HG02759 (cell line): ENCODE measurements at regions not wholly inside any gene's neighbourhood (a gene's known extent, or its start where the extent isn't known, plus 50 kb on each side); places are given as distances from the start of the nearest gene placed in this dataset.

Experiments
- ATAC-seq: cut with Tn5 transposase; IDR thresholded peaks from one replicate; pipeline ENCODE4 v1.9.1; 2021; ENCODE audit warnings: mild to moderate bottlenecking, moderate library complexity; ENCODE audit not compliant: unreplicated experiment

DNA sequence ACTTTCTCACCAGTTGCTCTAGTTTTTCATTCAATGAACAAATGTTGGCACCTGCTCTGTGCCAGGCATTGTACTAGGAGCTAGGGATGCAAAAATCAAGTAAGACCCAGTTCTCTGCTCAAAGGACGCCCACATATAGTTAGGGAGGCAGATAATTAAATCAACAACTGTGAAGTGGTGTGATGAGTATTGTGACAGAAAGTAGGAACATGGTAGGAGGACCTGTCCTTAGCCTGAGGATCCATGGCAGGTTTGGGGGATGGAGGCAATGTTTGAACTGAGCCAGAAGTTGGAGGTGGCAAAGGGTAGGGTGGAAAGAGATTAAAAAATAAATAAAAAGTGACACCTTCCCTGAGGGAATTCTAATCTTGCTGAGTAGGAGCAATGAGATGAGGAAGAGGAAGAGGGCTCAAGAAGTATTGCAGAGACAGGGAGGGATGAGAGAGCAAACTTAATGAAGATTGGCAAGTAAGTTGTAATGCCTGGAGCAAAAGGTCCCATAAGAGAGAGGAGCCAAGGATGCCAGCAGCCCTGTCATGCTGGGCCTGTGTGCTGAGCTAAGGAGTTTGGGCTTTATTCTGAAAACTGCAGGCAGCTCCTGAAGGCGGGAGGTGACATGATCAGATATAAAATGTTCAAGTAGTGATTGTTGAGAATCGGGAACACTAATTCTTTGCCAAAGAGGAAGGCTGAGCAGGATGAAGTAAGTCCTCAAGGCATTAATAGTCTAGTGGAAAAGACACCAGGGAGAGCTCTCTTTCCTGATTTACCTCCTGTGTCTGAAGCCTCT is 184.3 kb upstream of the PPP2R3A start:
- no peak for ATAC-seq

DNA sequence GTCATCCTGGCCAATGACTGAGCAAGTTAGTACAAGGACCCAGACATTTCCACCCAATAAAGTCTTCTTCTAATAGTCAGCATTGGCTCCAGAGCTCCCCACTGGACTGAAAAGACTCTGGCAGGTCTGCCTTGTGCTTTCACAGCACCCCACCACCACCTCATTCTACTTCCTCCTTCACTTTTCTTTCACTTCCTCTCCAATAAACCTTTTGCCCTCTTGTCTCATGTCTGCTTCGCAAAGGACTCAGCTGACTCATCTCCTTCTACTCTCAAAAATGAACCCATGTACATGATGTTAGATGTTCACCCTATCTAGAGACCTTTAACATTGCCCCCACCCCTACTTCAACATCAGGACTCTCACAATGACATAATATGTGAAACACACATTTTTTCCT is 181.0 kb upstream of the PPP2R3A start:
- ATAC-seq, result peak; percentile 88

DNA sequence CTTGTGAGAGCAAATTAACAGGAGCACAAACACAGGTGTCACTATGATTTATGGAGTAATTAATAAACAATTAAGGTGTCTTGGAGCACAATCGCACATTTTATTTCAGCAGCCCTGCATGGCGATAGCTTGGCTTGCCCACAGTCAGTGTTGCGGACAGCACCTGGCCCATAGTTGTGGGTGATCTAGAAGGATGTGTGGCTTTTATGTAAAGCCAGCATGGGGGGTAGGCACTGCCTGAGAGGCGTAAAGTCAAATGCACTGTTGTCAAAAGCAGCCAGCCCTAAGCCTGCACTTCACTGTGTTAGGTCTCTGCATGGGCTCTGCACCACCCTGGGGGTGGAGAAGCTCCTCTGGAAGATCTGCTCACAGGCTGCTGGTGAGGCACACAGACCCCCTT is 177.4 kb upstream of the PPP2R3A start:
- ATAC-seq, result no peak

DNA sequence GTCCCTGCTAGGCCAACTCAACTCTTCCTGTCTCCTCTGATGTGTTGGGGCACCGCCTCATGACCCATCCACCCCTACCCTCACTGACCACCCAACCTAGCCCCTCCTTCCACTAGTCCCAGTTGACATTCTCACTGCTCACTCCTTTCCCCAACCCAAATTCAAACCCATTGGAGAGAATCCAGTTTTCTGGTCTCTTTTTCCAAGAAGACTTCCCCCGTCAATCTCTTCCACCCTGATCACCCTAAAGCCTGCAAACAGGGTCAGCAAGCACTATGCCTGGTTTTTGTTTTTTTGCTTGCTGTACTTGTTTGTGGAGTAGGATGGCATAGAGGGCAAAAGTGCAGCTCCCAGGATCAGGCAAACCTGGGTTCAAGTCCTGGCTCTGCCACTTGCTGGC is 176.6 kb upstream of the PPP2R3A start:
- ATAC-seq, result no peak

DNA sequence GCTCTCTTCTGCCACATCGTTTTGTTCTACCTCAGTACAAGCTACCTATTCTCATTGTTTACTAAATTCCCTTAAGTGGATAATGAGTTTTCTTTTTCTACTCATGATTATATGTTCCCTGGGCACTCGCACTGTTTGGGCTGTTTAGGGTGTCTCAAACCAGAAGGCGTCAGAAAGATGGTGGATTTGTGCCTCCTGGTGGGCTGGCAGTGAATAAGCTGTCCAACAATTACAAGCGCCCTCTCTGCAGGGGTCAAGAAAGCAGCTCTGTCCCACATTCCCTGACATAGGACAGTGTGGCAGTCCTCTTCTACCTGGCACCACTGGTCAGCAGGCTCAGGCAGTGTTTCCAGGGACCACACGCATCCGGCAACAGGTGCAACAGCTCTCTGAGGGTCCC is 173.4 kb upstream of the PPP2R3A start:
- no peak for ATAC-seq

DNA sequence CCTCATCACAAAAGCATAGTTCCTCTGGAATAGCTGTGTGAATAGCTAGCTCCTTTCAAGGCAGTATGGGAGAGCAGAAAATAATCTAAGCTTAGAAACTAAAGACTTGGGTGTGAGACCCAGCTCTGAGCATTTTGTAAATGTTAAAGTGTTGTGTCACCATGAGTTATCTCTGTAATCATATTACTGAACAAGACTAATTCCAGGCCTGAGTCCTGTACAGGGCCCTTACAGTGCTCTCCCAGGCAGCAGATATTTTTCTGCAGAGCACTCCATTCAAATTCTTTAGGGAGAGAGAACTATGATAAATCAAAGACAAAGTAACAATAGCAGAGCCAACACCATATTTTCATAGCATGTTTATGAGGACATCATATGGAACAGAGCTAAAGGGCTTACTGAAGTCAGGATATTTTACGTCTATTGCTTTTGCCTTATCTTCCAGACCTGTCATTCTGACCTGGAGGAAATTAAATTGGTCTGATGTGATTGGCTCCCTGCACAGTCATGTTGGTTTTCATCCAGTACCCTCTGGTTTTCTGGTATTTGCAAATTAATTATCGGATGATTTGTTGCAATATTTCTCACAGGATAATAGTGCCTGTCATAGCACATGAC is 172.6 kb upstream of the PPP2R3A start:
- ATAC-seq, result no peak

DNA sequence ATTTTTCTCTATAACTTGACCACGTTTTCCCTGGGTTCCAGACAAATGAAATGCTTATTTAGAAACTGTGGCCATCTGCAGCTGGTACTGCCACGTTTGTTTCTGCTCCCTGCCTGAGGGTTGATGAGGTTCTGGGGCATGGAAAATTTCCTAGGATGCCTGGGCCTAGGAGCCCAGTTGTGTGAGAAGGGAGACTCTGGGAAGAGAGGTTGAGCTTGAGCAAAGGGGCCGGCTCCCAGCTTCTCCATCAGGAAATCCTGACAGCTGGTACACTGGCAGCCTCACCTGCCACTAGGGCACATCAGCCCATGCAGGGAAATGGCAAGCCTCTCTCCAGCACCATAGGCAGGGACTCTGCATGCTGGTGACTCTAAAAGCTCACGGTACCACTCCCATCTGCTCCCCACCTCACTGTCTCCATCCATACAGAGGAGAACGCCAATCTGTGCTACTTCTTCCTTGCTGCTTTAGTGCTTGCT is 165.4 kb upstream of the PPP2R3A start:
- ATAC-seq, result no peak

DNA sequence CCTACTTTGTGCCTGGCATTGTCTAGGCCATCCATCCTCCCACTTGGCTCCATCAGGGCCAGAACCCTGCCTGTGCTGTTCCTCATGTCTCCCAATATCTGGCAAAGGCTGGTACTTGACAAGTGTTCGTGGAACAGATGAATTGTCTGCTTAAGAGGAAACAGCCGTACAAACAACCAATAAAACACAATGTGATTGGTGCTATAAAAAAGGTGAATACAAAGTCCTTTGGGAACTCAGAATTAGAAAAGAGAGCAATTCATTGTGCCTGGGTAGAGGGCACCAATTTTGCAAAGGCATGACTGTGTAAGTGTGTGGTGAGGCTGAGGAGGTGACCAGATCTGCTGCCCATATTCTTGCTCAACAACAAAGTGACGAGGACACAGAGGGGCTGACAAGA is 164.5 kb upstream of the PPP2R3A start:
- ATAC-seq, result no peak

DNA sequence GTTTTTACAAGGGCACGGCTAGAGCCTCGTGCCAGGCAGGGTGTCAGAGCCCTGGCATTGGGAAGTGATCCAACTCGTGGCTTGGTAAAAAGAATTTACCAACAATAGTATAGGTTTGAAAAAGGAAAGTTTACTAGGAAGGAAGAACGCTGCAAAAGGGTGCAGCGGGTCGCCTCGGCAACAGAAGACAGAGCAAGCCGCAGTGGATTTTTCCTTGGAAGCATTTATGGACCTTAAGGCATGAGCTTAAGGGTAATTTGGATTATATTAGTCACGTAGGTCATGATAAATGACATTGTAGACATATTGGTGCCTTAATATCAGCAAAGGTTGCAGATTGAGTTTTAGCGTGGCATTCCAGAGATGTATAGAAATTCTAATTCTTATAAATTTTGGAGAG is 163.4 kb upstream of the PPP2R3A start:
- no peak for ATAC-seq

DNA sequence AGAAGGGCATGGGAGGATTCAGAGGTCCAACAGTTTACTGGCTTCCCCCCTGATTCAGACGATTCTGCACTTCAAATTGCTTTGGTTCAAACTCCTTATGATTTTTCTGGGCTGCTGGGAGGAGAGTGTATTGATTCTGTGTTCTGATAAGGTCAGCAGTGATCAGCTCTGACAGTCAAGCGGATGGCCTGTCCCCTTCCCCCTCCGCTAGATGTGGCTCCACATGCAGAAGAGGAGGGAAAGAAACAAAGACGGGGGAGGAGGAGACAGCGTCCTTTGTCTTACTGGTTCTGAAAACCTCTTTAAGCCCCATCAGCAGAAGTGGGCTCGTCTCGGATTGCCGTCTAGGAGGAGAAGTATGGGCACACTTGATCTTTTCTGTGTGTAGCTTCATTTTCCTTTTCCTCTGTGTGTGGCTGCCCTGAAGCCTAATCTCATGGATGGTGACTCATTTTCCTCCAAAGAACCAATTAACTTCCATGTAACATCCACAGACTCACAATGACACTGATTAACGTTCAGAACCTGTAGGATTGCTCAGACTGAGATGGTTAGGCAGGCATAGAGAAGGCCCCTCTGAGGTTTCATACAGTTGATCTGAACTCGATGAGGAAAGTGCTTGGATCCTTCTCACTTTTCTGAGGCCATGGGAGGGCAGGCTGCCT is 162.4 kb upstream of the PPP2R3A start:
- no peak for ATAC-seq

DNA sequence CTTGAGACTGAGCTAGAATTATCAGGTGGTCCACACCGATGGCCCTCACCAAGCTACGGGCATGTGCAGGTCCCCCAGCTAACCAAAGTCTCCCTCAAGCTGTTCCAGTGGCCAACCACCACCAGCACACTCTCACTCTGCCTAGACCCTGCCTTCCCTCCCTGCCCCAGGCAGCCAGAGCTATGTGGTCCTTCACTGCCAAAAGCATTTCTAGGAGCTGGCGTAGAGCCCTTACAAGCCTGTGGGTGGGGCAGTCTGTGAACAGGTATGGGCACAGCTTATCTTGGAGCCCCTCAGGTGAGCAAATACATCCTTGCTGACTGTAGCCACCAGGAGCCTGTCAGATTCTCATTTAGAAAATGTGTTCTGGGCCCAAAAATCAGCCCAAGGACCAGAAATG is 159.8 kb upstream of the PPP2R3A start:
- no peak for ATAC-seq

DNA sequence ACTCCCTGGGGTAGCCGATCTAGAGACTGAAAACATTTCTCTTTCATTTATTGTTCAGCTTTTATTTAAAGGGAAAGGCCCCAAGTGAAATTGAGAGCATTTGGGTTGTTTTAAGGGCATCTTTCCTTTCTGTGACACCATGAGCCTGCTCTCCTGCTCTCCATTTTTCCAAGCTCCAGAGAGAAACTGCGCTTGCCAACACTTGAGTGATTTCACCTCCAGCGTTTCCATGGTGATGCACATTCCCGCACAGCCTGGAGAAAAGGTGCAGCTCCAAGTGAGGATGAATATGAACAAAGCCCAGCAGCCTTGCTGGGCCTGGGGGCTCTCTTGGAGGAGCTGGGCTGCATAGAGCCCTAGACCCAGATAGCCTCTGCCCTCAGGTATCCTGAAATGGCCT is 159.2 kb upstream of the PPP2R3A start:
- no peak for ATAC-seq

DNA sequence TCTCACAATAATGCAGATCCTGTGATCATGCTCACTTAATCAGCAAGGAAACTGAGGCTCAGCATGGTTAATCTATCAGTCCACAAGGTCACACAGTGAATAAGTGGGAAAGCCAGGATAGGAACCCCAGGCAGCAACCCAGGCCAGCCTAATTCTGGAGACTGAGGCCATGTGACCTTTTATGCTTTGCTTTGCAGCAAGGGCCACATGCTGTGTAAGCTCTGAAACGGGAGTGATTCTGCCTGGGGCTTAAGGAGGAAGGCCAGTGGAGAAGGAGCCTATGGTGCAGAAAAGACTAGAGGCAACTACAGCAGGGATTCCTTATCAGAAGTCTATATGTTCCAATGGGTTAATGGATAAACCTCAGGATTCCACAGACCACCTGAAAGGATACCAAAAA is 157.6 kb upstream of the PPP2R3A start:
- ATAC-seq, result no peak

DNA sequence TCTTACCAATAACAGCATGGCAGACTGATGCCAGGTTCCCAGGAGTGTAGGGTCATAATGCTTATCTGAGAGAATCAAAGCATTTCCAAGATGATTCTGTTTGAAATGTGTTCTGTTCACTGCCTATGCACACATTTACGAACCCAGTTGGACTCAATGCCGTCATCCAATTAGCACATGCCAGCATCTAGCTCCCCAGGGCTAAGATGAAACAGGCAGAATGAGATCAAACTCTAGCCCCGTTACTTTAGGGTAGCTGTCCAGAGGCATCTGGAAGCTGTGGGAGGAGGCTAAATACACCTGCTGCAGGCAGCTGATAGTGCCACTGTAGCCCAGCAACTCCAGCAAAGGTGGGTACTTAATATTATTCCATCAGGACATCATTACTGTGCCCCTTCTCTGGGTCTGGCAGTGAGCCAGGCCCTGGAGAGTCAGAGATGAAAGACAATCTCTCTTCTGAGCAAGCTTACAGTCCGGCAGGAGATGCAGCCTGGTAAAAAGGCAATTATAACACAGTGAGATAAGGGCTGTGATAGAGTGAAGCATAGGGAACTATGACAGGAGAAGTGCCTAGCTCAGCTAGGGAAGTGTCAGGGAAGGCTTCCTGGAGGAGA is 156.4 kb upstream of the PPP2R3A start:
- no peak for ATAC-seq

DNA sequence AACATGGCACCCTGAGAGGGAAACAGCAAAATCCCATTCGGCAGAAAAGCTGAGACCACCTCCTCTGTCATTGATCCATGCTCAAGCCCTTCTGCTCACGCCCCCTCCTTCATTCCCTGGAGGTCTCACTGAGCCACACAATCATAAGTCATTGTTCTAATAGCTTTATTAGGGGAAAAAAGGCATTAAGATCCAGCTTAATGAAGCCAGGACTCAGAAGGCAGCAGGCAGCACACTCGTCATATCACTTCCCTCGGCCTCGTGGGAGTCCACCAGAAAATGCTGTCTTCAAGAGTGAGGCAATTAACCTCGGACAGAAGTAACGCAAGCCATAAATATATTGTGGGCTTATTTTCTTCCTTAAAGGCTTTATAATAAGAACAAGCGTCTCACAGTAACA is 153.9 kb upstream of the PPP2R3A start:
- ATAC-seq, result no peak

DNA sequence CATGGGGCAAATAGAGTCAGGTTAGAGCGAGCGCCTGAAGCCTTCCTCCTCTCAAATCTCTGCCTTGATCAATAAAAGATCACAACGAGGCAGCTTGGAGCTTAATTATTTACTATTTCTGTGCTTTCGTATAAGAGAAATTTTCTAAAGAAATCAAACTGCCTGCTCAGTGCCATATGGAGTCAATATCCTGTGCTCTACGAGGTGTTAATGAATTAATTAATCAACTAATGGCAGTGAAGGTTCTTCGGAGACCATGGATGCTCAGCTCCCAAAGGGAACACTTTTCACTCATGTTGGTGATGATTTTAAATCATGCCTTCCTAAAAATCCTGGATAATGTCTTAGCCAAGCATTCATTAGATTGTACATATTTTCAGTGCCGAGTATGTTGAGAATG is 153.5 kb upstream of the PPP2R3A start:
- no peak for ATAC-seq

DNA sequence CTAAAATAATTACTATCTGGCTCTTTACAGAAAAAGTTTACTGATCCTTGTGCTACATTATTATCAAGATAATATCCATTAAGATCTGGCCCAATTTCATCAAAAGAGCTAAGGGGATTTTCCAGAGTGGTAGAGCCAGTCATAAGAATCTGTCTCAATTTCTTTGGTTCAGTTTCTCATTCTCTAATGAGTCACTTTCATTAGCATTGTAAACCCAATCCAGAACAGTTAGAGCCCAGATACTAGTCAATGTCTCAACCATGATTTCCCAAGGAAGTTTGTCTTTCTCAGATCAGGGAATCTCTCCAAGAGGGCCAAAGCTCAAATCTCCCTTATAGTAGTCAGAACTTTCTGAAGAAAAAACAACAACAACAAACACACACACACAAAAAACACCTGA is 131.1 kb upstream of the PPP2R3A start:
- ATAC-seq, result no peak

DNA sequence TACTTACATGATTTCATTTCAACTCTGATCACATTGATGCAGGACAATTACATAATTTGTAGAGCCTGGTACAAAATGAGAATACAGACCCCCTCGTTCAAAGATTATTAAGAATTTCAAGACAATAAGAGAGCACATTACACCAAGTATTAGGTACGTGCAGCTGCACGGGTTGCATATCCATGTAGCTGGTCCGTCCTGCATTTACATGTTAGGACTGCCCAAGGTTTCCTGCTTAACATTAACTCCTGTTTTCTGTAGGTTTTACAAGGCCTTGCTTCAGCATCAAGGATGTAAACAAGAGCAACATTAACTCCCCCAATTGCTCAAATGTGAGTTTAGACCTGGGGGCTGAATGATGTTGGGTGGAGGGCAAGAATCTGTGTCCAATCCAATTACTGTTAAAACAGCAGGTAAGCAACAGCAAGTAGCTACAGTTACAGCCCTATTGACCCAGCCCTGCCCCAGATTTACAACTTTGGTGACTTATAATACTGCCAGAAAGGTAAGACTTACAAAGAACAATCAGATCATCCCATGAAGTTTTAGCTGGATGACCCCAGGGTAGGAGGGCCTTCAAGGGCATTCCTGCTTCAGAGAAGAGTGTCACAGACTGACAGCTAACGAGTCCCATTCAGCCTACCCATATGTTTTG is 127.4 kb upstream of the PPP2R3A start:
- no peak for ATAC-seq

DNA sequence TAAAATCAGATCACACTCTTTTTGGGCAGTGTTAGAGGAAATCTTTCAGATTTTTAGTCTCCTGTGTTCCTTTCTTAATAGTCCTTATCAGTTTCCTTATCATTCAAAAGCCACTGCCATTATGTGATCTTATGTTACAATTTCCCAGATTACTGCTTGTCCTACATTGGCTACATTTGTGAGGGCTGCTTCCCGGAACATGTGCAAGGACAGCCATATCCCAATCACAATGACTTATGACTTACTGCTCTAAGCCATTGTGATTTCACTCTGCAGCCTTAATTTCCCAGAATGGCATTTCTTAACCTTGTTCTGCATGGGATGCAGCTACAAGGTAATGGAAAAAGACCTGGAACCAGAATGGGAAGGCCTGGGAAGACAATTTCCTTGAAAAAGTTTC is 125.1 kb upstream of the PPP2R3A start:
- ATAC-seq, result no peak

DNA sequence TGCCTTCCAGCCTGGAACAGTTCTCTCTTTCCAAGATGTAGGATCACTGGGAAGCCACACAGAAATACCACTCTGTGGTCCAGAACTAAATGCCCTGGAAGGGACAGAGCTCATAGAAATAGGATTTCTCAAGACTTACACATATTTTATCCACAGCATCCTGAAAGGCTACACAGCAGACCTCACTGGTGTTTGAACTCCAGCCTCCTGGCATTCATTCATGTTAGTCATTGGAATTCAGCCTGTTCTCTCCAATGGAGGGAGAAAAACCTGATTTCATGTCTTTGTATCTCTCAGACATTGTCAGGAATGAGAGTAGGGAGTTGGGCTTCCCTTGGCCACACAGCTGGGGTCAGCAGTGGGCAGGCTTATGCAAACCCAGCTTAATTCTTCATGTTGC is 121.1 kb upstream of the PPP2R3A start:
- ATAC-seq, result no peak

DNA sequence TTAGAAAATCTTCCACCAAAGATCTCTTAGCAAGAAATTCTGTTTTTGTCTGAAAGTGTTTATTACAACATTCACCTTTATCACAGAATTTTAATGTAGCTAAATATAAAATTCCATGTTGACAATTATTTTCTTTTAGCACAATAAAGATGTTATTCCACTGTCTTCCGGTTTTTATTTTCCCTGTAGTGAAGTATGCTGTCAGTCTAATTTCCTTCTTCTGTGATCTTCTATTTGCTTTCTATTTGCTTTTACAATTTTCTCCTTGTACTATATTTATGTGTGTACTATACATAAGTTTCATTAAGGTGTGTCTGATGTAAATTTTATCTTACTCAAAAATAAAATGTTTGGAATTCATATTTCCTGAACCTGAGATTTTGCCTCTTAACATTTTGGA is 117.5 kb upstream of the PPP2R3A start:
- ATAC-seq, result no peak
